SJCRH30 (cell line): ENCODE measurements at regions not wholly inside any gene's neighbourhood (a gene's known extent, or its start where the extent isn't known, plus 50 kb on each side); places are given as distances from the start of the nearest gene placed in this dataset.

Experiments
- DNase-seq, 2 experiments: peaks; one replicate each; pipeline ENCODE4 v3.0.0-alpha.2; 2015 to 2020
- H3K27ac ChIP-seq: fragments of 250-450 bp; sonication (Bioruptor Pico); 2 replicates; pipeline ENCODE4 v1.5.1; 2020; ENCODE audit warnings: mild to moderate bottlenecking, moderate library complexity
- H3K27me3 ChIP-seq: fragments of 250-450 bp; sonication (Bioruptor Pico); 2 replicates; pipeline ENCODE4 v1.5.1; 2020; ENCODE audit warnings: mild to moderate bottlenecking, moderate library complexity
- H3K36me3 ChIP-seq: fragments of 250-450 bp; sonication (Bioruptor Pico); 2 replicates; pipeline ENCODE4 v1.5.1; 2020; ENCODE audit warnings: mild to moderate bottlenecking, moderate library complexity
- H3K4me1 ChIP-seq: fragments of 250-450 bp; sonication (Bioruptor Pico); 2 replicates; pipeline ENCODE4 v1.5.1; 2020; ENCODE audit warnings: mild to moderate bottlenecking, moderate library complexity
- H3K4me3 ChIP-seq: fragments of 250-450 bp; sonication (Bioruptor Pico); 2 replicates; pipeline ENCODE4 v1.5.1; 2020; ENCODE audit warnings: mild to moderate bottlenecking, moderate library complexity
- H3K9me3 ChIP-seq: fragments of 250-450 bp; sonication (Bioruptor Pico); replicated peaks from 2 replicates; pipeline ENCODE4 v1.5.1; 2020; ENCODE audit warnings: mild to moderate bottlenecking, moderate library complexity

- Histone ChIP-seq H3K4me3 (no peak overlapping the region), H3K27me3 (peaks cover 9% of the 10 kb centered on the region), H3K27ac (no peak overlapping the region), H3K36me3 (no peaks in the 10 kb centered on the region), H3K9me3 (no peaks in the 10 kb centered on the region), H3K4me1 (no peaks in the 10 kb centered on the region)
- DNase-seq: no peak
Observed at GRCh38 chr14:101189266-101189665, 285.7 kb upstream of the RTL1 start.

GRCh38 chr14:101189962-101190560, 286.5 kb upstream of the RTL1 start:
- Histone ChIP-seq H3K9me3 (no peaks in the 10 kb centered on the region), H3K36me3 (no peaks in the 10 kb centered on the region), H3K27me3 (peaks cover 9% of the 10 kb centered on the region), H3K4me3 (no peak overlapping the region), H3K27ac (no peak overlapping the region), H3K4me1 (no peaks in the 10 kb centered on the region)
- no peak for DNase-seq

- no peak for DNase-seq
- Histone ChIP-seq H3K4me1 (no peaks in the 10 kb centered on the region), H3K9me3 (no peaks in the 10 kb centered on the region), H3K27me3 (peaks cover 9% of the 10 kb centered on the region), H3K4me3 (no peak overlapping the region), H3K27ac (no peak overlapping the region), H3K36me3 (no peaks in the 10 kb centered on the region)
Observed at GRCh38 chr14:101191101-101191720, 287.7 kb upstream of the RTL1 start.

GRCh38 chr14:101191721-101192660, 288.5 kb upstream of the RTL1 start:
- no peaks in the 10 kb centered on the region for H3K4me1 ChIP-seq
- peaks cover 9% of the 10 kb centered on the region for H3K27me3 ChIP-seq
- DNase-seq: no peak
- no peak overlapping the region for H3K27ac ChIP-seq
- no peaks in the 10 kb centered on the region for H3K9me3 ChIP-seq
- H3K36me3 ChIP-seq: no peaks in the 10 kb centered on the region
- H3K4me3 ChIP-seq: no peak overlapping the region

GRCh38 chr14:101192661-101193000, 289.1 kb upstream of the RTL1 start:
- H3K4me1 ChIP-seq: no peaks in the 10 kb centered on the region
- no peak overlapping the region for H3K27ac ChIP-seq
- H3K4me3 ChIP-seq: no peak overlapping the region
- no peaks in the 10 kb centered on the region for H3K36me3 ChIP-seq
- H3K27me3 ChIP-seq: peaks cover 9% of the 10 kb centered on the region
- DNase-seq: no peak
- no peaks in the 10 kb centered on the region for H3K9me3 ChIP-seq

GRCh38 chr14:101193106-101193844, 289.8 kb upstream of the RTL1 start:
- Histone ChIP-seq H3K9me3 (no peaks in the 10 kb centered on the region), H3K36me3 (no peaks in the 10 kb centered on the region), H3K4me3 (no peak overlapping the region), H3K27ac (no peak overlapping the region), H3K27me3 (peaks cover 9% of the 10 kb centered on the region), H3K4me1 (no peaks in the 10 kb centered on the region)
- no peak for DNase-seq

- no peak for DNase-seq
Observed at GRCh38 chr14:101193845-101194372, 290.4 kb upstream of the RTL1 start.

GRCh38 chr14:101194373-101195308, 291.1 kb upstream of the RTL1 start:
- DNase-seq: no peak
- Histone ChIP-seq H3K27ac (no peak overlapping the region), H3K4me1 (no peaks in the 10 kb centered on the region), H3K36me3 (no peaks in the 10 kb centered on the region), H3K27me3 (peaks cover 9% of the 10 kb centered on the region), H3K4me3 (no peak overlapping the region), H3K9me3 (no peaks in the 10 kb centered on the region)

More at GRCh38 chr14:101193845-101194372, 290.4 kb upstream of the RTL1 start:
- Histone ChIP-seq H3K27me3 (peaks cover 9% of the 10 kb centered on the region), H3K4me1 (no peaks in the 10 kb centered on the region), H3K9me3 (no peaks in the 10 kb centered on the region), H3K4me3 (no peak overlapping the region), H3K36me3 (no peaks in the 10 kb centered on the region), H3K27ac (no peak overlapping the region)

GRCh38 chr14:101195309-101195901, 291.9 kb upstream of the RTL1 start:
- DNase-seq: no peak
- no peaks in the 10 kb centered on the region for H3K4me1 ChIP-seq

GRCh38 chr14:101196051-101196712, 292.7 kb upstream of the RTL1 start:
- H3K4me1 ChIP-seq: no peaks in the 10 kb centered on the region
- H3K4me3 ChIP-seq: no peak overlapping the region
- DNase-seq: no peak
- H3K9me3 ChIP-seq: no peaks in the 10 kb centered on the region
- no peak overlapping the region for H3K27ac ChIP-seq
- no peaks in the 10 kb centered on the region for H3K36me3 ChIP-seq
- peaks cover 9% of the 10 kb centered on the region for H3K27me3 ChIP-seq

More at GRCh38 chr14:101195309-101195901, 291.9 kb upstream of the RTL1 start:
- Histone ChIP-seq H3K9me3 (no peaks in the 10 kb centered on the region), H3K4me3 (no peak overlapping the region), H3K27me3 (peaks cover 9% of the 10 kb centered on the region), H3K36me3 (no peaks in the 10 kb centered on the region), H3K27ac (no peak overlapping the region)

GRCh38 chr14:101196795-101197590, 293.5 kb upstream of the RTL1 start:
- Histone ChIP-seq H3K36me3 (no peaks in the 10 kb centered on the region), H3K9me3 (no peaks in the 10 kb centered on the region), H3K27ac (no peak overlapping the region), H3K4me3 (no peak overlapping the region), H3K27me3 (peaks cover 9% of the 10 kb centered on the region), H3K4me1 (no peaks in the 10 kb centered on the region)
- DNase-seq: no peak

GRCh38 chr14:101197595-101198397, 294.3 kb upstream of the RTL1 start:
- Histone ChIP-seq H3K36me3 (no peaks in the 10 kb centered on the region), H3K4me3 (no peak overlapping the region), H3K27me3 (peaks cover 9% of the 10 kb centered on the region), H3K9me3 (no peaks in the 10 kb centered on the region), H3K27ac (no peak overlapping the region), H3K4me1 (no peaks in the 10 kb centered on the region)
- DNase-seq: no peak
